HEK293T (cell line): ENCODE measurements at regions not wholly inside any gene's neighbourhood (a gene's known extent, or its start where the extent isn't known, plus 50 kb on each side); places are given as distances from the start of the nearest gene placed in this dataset.

Experiments
- ARNT ChIP-seq: fragments of 450-650 bp; IDR thresholded peaks from 2 replicates; pipeline ENCODE4 v1.6.1; 2017; ENCODE audit warnings: mild to moderate bottlenecking
- FOXK2 ChIP-seq: fragments of 450-650 bp; IDR thresholded peaks from 2 replicates; pipeline ENCODE4 v1.6.1; 2016; ENCODE audit warnings: mild to moderate bottlenecking
- FOXM1 ChIP-seq: fragments of 450-650 bp; IDR thresholded peaks from 2 replicates; pipeline ENCODE4 v1.6.1; 2017; ENCODE audit warnings: mild to moderate bottlenecking, borderline replicate concordance
- HDGF ChIP-seq: fragments of 450-650 bp; IDR thresholded peaks from 2 replicates; pipeline ENCODE4 v1.6.1; 2017; ENCODE audit warnings: antibody characterized with exemption, borderline replicate concordance
- SP1 ChIP-seq: fragments of 450-650 bp; IDR thresholded peaks from 2 replicates; pipeline ENCODE4 v1.6.1; 2017
- SUZ12 ChIP-seq: fragments of 450-650 bp; IDR thresholded peaks from 2 replicates; pipeline ENCODE4 v1.6.1; 2016; ENCODE audit warnings: mild to moderate bottlenecking
- TARDBP ChIP-seq: fragments of 450-650 bp; IDR thresholded peaks from 2 replicates; pipeline ENCODE4 v1.6.1; 2016
- ZNF384 ChIP-seq: fragments of 450-650 bp; IDR thresholded peaks from 2 replicates; pipeline ENCODE4 v1.6.1; 2016

DNA sequence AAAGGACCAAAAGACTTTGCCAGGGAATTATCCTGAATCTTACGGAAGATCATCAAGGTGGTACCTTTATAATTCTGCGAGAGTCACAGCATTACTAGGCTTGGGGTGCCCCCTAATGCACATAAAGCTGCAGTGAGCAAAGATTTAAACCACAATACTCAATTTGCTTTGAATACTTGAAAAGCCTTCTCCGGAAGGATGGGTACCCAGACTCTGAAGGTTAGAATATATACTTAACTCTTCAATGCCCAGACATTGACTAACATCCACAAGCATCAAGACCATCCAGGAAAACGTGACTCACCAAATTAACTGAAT is 117.8 kb upstream of the KCNH8 start:
- TF ChIP-seq ARNT (no peak), HDGF (no peak), FOXM1 (no peak), SUZ12 (no peak), SP1 (no peak), TARDBP (no peak), ZNF384 (no peak), FOXK2 (no peak)
